ENCODE measurements at regions not wholly inside any gene's neighbourhood (a gene's known extent, or its start where the extent isn't known, plus 50 kb on each side); places are given as distances from the start of the nearest gene placed in this dataset.

DNA sequence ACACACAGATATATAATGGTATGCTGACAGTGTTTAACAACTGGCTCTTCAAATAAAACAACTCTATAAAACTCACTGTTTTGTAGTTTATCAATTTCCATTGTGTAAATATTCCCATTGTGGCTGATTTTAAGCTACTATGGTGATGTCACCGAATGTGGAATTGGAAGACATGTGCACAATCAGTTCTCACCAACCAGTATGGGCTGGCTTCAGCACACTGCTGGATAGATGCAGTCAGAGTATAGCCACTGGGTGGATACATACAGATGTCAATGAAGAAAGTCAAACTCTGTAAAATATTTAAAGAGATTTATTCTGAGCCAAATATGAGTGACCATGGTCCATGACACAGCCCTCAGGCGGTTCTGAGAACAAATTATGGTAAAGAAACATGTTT is 475.9 kb upstream of the SMARCA2 start:
- TF ChIP-seq, protein P1, sequence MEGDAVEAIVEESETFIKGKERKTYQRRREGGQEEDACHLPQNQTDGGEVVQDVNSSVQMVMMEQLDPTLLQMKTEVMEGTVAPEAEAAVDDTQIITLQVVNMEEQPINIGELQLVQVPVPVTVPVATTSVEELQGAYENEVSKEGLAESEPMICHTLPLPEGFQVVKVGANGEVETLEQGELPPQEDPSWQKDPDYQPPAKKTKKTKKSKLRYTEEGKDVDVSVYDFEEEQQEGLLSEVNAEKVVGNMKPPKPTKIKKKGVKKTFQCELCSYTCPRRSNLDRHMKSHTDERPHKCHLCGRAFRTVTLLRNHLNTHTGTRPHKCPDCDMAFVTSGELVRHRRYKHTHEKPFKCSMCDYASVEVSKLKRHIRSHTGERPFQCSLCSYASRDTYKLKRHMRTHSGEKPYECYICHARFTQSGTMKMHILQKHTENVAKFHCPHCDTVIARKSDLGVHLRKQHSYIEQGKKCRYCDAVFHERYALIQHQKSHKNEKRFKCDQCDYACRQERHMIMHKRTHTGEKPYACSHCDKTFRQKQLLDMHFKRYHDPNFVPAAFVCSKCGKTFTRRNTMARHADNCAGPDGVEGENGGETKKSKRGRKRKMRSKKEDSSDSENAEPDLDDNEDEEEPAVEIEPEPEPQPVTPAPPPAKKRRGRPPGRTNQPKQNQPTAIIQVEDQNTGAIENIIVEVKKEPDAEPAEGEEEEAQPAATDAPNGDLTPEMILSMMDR (IDR thresholded peaks at IDR 0.05 in 4 of 5, conservative IDR thresholded peaks at IDR 0.05 in 1 of 5) = no peak
- no peak for TF ChIP-seq POLR2A (IDR thresholded peaks at IDR 0.05)
